Stomach (tissue), 8 donors: ENCODE measurements at regions not wholly inside any gene's neighbourhood (a gene's known extent, or its start where the extent isn't known, plus 50 kb on each side); places are given as distances from the start of the nearest gene placed in this dataset.

Source experiments
- DNase-seq, 2 donors: peaks; one replicate each; pipeline versions ENCODE4 v3.0.0 to v3.0.0-alpha.2; 2013 to 2019
- H3K27ac ChIP-seq, 5 donors: fragments of 200-600 bp in 4 of 5; sonication (generic) in 4 of 5; one replicate each; pipeline ENCODE4 v1.5.1; 2013 to 2019; ENCODE audit warnings: mild to moderate bottlenecking in 1 of 5, moderate library complexity in 1 of 5
- H3K27me3 ChIP-seq, 3 donors: fragments of 200-600 bp; sonication (generic); one replicate each; pipeline ENCODE4 v1.5.1; 2017 to 2019; ENCODE audit warnings: mixed run types in 1 of 3
- H3K36me3 ChIP-seq, 4 donors: fragments of 200-600 bp; sonication (generic); 1 replicate in 3 of 4; 2 replicates in 1 of 4; pipeline ENCODE4 v1.5.1; 2016 to 2019
- H3K4me1 ChIP-seq, 4 donors: fragments of 200-600 bp; sonication (generic); one replicate each; pipeline ENCODE4 v1.5.1; 2016 to 2019
- H3K4me3 ChIP-seq, 4 donors: fragments of 200-600 bp; sonication (generic) in 3 of 4; one replicate each; pipeline ENCODE4 v1.5.1; 2016 to 2019; ENCODE audit warnings: mild to moderate bottlenecking in 1 of 4
- H3K9me3 ChIP-seq, 4 donors: fragments of 200-600 bp; sonication (generic); one replicate each; pipeline ENCODE4 v1.5.1; 2016 to 2019
- CTCF ChIP-seq, 7 experiments: fragments of 450-650 bp in 4 of 7; fragments of 200-600 bp in 3 of 7; sonication (generic) in 3 of 7; IDR thresholded peaks; one replicate each; pipeline ENCODE4 v1.5.1; 2016 to 2019; ENCODE audit warnings: antibody characterized with exemption in 7 of 7, control low read depth in 2 of 7, mild to moderate bottlenecking in 1 of 7
- EP300 ChIP-seq: sonication (generic); formaldehyde crosslinking; IDR thresholded peaks from one replicate; pipeline ENCODE4 v1.6.1; 2017; ENCODE audit warnings: antibody characterized with exemption
- POLR2A ChIP-seq, 4 donors: fragments of 450-650 bp; IDR thresholded peaks; one replicate each; pipeline ENCODE4 v1.6.1; 2016; ENCODE audit warnings: antibody characterized with exemption in 4 of 4, control low read depth in 2 of 4, mild to moderate bottlenecking in 1 of 4, moderate library complexity in 1 of 4
- POLR2AphosphoS5 ChIP-seq, 3 donors: sonication (generic); formaldehyde crosslinking; IDR thresholded peaks; one replicate each; pipeline ENCODE4 v1.6.1; 2016; ENCODE audit warnings: antibody characterized with exemption in 3 of 3
- WGBS, 5 donors: extraction: QIAGEN DNeasy Blood & Tissue Kit in 3 of 5; methylation state at CpG; one replicate each; pipeline versions ENCODE4 v1.1.5 to v1.1.7; 2013 to 2018; 5-methylcytosine and 5-hydroxymethylcytosine counted together
- intact Hi-C: fragments of 100-400 bp; cut with DNase I; formaldehyde crosslinking; loops from one replicate; pipeline ENCODE4 v1.15.1; 2023; ENCODE audit warnings: low total_unique reads
- donor health status: healthy with polysubstance abuse.
- donor health status: Bipolar disorder and iron deficiency.
- donor health status: healthy.

GRCh38 chr3:89762405-89762804 is 655.0 kb downstream of the EPHA3 start:
- H3K36me3 ChIP-seq = no peaks in the 10 kb centered on the region
- H3K4me3 ChIP-seq = no peak overlapping the region
- H3K9me3 ChIP-seq = peaks cover 0 to 17% (median 5%) of the 10 kb centered on the region in 4 donors
- 19 to 93% (median 78%) methylated on average over 1 of the region's 1 CpG for WGBS, 5 donors
- no peak overlapping the region for H3K27ac ChIP-seq
- TF ChIP-seq POLR2AphosphoS5 (IDR thresholded peaks at IDR 0.05) = no peak
- no peak for TF ChIP-seq EP300
- no peak for TF ChIP-seq CTCF (IDR thresholded peaks at IDR 0.05)
- no peak for TF ChIP-seq POLR2A (IDR thresholded peaks at IDR 0.05)
- H3K4me1 ChIP-seq = no peaks in the 10 kb centered on the region
- H3K27me3 ChIP-seq = no peaks in the 10 kb centered on the region
- intact Hi-C loops = no loop called here
- DNase-seq = no peak

- no peaks in the 10 kb centered on the region for H3K27me3 ChIP-seq
- H3K9me3 ChIP-seq = no peaks in the 10 kb centered on the region
- H3K4me3 ChIP-seq = no peak overlapping the region
- intact Hi-C loops = no loop called here
- 36 to 61% (median 54%) methylated on average over 4 of the region's 4 CpGs for WGBS, 5 donors
- DNase-seq = peak in 1 of 2 donors; percentile 10
- TF ChIP-seq CTCF (IDR thresholded peaks at IDR 0.05) (no peak), EP300 (no peak), POLR2AphosphoS5 (IDR thresholded peaks at IDR 0.05) (no peak)
- no peak overlapping the region for H3K27ac ChIP-seq
- H3K36me3 ChIP-seq = no peaks in the 10 kb centered on the region
- H3K4me1 ChIP-seq = no peaks in the 10 kb centered on the region
Measured at GRCh38 chr3:89783341-89783927, 676.0 kb downstream of the EPHA3 start.

GRCh38 chr3:89787485-89787884 is 680.1 kb downstream of the EPHA3 start:
- intact Hi-C loops = no loop called here
- H3K4me1 ChIP-seq = no peaks in the 10 kb centered on the region
- WGBS, 5 donors = 65 to 78% (median 72%) methylated on average over 5 of the region's 5 CpGs
- H3K4me3 ChIP-seq = no peak overlapping the region
- DNase-seq = peak in 1 of 2 donors; percentile 60
- H3K9me3 ChIP-seq = no peaks in the 10 kb centered on the region
- no peak overlapping the region for H3K27ac ChIP-seq
- no peaks in the 10 kb centered on the region for H3K36me3 ChIP-seq
- TF ChIP-seq POLR2AphosphoS5 (IDR thresholded peaks at IDR 0.05) = no peak
- no peak for TF ChIP-seq CTCF (IDR thresholded peaks at IDR 0.05)
- TF ChIP-seq POLR2A (IDR thresholded peaks at IDR 0.05) = no peak
- TF ChIP-seq EP300 = no peak
- no peaks in the 10 kb centered on the region for H3K27me3 ChIP-seq

- intact Hi-C loops = no loop called here
- no peak for DNase-seq
- TF ChIP-seq EP300 (no peak), POLR2A (IDR thresholded peaks at IDR 0.05) (no peak), POLR2AphosphoS5 (IDR thresholded peaks at IDR 0.05) (no peak), CTCF (IDR thresholded peaks at IDR 0.05) (no peak)
- Histone ChIP-seq H3K4me3 (no peak overlapping the region), H3K27ac (no peak overlapping the region), H3K9me3 (no peaks in the 10 kb centered on the region), H3K36me3 (no peaks in the 10 kb centered on the region), H3K27me3 (no peaks in the 10 kb centered on the region), H3K4me1 (no peaks in the 10 kb centered on the region)
- 64 to 94% (median 87%) methylated on average over 1 of the region's 1 CpG for WGBS, 5 donors
Measured at GRCh38 chr3:89787979-89788378, 680.6 kb downstream of the EPHA3 start.
